ELF-1 (cell line): ENCODE measurements at regions not wholly inside any gene's neighbourhood (a gene's known extent, or its start where the extent isn't known, plus 50 kb on each side); places are given as distances from the start of the nearest gene placed in this dataset.

Source experiments
- DNase-seq: peaks from one replicate; pipeline ENCODE4 v3.0.0-alpha.2; 2016; ENCODE audit warnings: low read depth, low spot score

GRCh38 chr6:82015043-82015442, 232.5 kb downstream of the IBTK start:
- no peak for DNase-seq

- DNase-seq, result no peak
Observed at GRCh38 chr6:82013561-82014530, 233.7 kb downstream of the IBTK start.

- peak; percentile 77 for DNase-seq
Observed at GRCh38 chr6:82006027-82006738, 241.4 kb downstream of the IBTK start.

- no peak for DNase-seq
Observed at GRCh38 chr6:82000551-82000950, 247.0 kb downstream of the IBTK start.

- DNase-seq, result no peak
Observed at GRCh38 chr6:81999826-82000225, 247.3 kb upstream of the TENT5A start.

- no peak for DNase-seq
Observed at GRCh38 chr6:81999270-81999669, 246.8 kb upstream of the TENT5A start.

- no peak for DNase-seq
Observed at GRCh38 chr6:81998432-81998831, 246.0 kb upstream of the TENT5A start.

GRCh38 chr6:81997090-81997926, 244.8 kb upstream of the TENT5A start:
- no peak for DNase-seq

- no peak for DNase-seq
Observed at GRCh38 chr6:81996414-81996813, 243.9 kb upstream of the TENT5A start.

GRCh38 chr6:81995548-81996289, 243.2 kb upstream of the TENT5A start:
- DNase-seq, result no peak

GRCh38 chr6:81988871-81989270, 236.4 kb upstream of the TENT5A start:
- DNase-seq, result no peak

- no peak for DNase-seq
Observed at GRCh38 chr6:81988446-81988845, 236.0 kb upstream of the TENT5A start.

- DNase-seq, result no peak
Observed at GRCh38 chr6:81987293-81987692, 234.8 kb upstream of the TENT5A start.

- DNase-seq, result no peak
Observed at GRCh38 chr6:81985191-81985590, 232.7 kb upstream of the TENT5A start.

- no peak for DNase-seq
Observed at GRCh38 chr6:81984599-81984998, 232.1 kb upstream of the TENT5A start.

GRCh38 chr6:81981812-81982211, 229.3 kb upstream of the TENT5A start:
- no peak for DNase-seq

GRCh38 chr6:81979767-81980166, 227.3 kb upstream of the TENT5A start:
- DNase-seq, result no peak

- no peak for DNase-seq
Observed at GRCh38 chr6:81979329-81979728, 226.8 kb upstream of the TENT5A start.

GRCh38 chr6:81978230-81978629, 225.7 kb upstream of the TENT5A start:
- no peak for DNase-seq

GRCh38 chr6:81977486-81977885, 225.0 kb upstream of the TENT5A start:
- DNase-seq, result no peak

- peak; percentile 81 for DNase-seq
Observed at GRCh38 chr6:81969814-81970213, 217.3 kb upstream of the TENT5A start.
